GM19397 (cell line): ENCODE measurements at regions not wholly inside any gene's neighbourhood (a gene's known extent, or its start where the extent isn't known, plus 50 kb on each side); places are given as distances from the start of the nearest gene placed in this dataset.
A peak's percentile ranks its signal among the peaks of the same experiment; 100 is the strongest.

Experiments
- ATAC-seq: cut with Tn5 transposase; IDR thresholded peaks from one replicate; pipeline ENCODE4 v1.9.1; 2021; ENCODE audit warnings: mild to moderate bottlenecking, moderate library complexity; ENCODE audit not compliant: unreplicated experiment

GRCh38 chr2:191738003-191738402, 60.1 kb downstream of the NABP1 start:
- no peak for ATAC-seq

DNA sequence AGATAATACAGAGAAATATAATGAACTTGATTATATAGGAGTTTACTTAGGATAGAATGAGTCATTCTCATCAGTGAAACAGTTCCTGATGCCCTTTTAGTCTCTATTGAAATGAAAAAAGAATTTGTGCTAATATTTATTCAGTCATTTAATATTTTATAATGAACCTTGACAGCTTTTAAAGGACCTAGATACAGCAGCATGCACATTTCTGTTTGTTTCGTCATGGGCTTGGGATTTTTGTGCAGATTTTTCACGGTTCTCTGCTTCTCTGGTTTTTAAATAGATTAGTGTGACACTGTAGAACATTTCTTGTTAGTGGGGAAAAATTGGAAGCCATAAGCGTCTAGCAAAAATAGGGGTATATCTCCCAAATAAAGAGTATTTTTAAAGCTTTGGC, 60.7 kb downstream of the NABP1 start:
- no peak for ATAC-seq

- no peak for ATAC-seq
Measured at GRCh38 chr2:191739194-191739593, 61.3 kb downstream of the NABP1 start.

DNA sequence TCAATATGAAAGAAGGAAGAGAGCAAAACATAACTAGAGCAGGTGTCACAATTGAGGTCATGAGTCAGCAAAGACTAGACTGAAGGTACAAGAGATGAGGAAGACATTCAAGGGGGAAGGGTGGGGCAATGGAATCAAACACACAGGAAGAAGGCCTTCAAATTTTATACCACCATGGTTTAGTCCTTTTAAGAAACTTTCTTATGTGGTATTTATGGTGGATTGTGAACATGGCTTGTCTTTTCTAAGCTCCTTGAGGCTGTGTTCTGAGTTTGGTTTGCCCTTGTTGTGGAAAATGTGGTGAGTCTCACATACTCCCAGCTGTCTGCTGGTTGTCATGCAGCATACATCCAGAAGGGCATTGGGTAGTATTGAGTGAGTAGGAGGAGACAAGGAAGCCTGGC, 62.1 kb downstream of the NABP1 start:
- peak; percentile 82 for ATAC-seq

- ATAC-seq: no peak
Measured at GRCh38 chr2:191740759-191741158, 62.8 kb downstream of the NABP1 start.

DNA sequence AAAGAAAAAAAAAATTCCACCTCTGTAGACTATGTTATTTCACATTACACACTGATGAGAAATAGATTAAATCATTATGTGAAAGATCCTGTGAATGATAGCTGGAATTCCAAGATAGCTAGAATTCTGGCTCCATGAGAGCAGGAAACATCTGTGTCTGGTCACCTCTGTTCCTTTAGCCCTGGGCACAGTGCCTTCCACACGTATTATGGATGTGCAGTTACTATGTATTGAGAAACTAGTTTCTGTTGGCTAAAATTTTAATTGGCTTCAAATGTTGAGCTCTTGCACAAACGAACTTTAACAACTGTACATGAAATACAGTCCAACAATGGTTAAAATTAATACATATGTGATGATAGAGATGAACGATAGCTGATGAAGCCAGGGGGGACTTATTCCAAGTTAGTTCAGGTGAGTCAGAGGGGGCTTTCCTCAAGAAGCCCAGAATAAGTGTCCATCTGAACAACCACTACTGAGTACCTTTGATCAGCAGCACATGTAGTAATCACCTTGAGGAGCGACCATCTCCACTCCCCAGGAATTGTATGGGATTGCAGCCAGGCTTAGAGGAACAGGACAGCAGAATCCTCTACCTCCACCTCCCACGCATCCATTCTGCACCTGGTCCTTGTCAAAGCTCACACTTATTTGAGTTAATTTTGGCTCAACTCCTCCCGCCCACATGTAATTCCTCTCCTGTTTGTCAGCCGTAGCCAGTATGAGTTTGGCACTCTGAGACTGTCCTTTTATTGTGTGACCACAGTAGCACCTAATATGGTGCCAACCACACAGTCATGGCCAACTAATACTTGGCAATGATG, 68.6 kb downstream of the NABP1 start:
- ATAC-seq: no peak

DNA sequence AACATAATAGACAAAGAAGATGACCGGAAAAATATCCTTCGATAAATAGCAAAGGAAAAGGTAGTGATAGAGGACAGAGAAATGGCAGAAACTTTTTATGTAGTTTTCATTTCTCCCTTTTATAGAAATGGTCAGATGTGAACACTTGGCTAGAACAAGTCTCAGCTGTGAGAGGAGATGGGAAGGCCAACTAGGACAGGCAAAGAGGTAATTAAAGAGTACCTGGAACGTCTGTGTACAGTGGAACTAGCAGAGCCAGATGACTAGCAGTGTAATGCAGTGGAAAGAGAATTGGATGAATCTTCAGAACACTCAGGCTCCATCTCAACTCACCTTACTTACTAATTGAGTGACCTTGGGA, 69.2 kb downstream of the NABP1 start:
- ATAC-seq: no peak

GRCh38 chr2:191748059-191748461, 70.1 kb downstream of the NABP1 start:
- peak; percentile 36 for ATAC-seq

DNA sequence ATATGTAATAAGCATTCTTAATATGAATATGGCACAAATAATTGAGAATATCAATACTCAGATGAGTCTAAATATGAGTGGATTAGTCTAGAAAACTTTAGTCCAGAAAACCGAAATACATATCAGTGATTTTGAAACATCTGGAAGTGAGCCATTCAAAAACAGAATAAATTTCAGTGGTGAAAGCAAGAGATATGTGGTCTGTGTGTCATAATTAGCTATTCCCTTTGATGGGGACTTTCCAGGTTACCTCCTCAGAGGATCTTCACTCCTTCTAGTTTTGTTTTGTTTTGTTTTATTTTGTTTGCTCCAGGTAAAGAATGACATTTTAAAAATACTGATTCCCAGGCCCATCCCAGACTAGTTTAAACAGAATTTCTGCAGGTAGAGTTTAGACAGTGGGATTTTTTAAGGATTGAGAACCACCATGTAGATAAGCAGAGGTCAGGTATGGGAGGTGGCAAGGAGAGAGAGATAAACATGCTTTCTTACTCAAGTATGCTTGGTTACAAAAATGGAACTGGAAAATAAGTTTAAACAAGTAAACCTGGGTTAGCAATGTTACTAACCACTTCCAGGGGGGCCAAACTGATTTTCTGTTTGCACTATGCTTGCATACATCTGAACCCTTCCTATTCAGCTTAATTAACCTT, 70.7 kb downstream of the NABP1 start:
- peak; percentile 77 for ATAC-seq

- no peak for ATAC-seq
Measured at GRCh38 chr2:191749181-191749540, 71.2 kb downstream of the NABP1 start.

GRCh38 chr2:191754103-191754502, 76.2 kb downstream of the NABP1 start:
- no peak for ATAC-seq

DNA sequence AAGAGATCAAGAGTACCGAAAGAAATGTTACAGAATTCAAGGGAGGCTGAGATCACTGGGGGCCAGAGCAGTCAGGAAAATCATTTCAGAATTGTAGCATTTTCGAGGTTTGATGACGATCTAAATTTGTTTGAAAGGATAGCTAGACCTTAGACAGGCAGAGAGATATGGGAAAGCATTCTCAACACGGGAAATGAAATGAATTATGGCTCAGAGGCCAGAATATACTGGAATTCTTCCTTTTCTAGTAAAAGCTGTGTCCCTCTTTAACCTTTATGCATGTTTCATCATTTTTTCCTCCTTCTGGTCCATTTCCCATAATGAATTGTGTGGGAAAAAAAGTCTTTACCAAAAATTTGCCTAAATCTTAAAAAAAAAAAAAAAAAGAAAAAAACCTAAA, 78.8 kb downstream of the NABP1 start:
- no peak for ATAC-seq

GRCh38 chr2:191757208-191757607, 79.3 kb downstream of the NABP1 start:
- ATAC-seq: no peak

- peak; percentile 100 for ATAC-seq
Measured at GRCh38 chr2:191758518-191759507, 80.9 kb downstream of the NABP1 start.

DNA sequence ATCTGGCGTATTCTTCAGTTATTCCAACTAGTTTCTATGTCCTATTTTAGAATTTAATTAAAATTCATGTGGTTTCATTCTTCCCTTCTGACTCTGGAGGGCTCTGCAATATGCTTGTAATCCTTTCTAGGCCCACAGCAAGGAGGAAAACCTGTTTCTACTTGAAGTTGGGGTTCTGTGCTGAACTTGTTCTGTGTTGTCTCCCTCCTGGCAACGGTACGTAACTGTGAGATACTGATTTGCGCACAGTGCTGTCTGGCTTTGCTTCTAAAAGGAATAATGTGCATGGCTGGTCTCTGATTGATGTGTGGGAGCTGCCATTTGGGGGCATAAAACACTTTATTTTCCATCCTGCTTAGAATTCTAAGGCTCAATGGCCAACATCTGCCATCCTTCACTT, 81.7 kb downstream of the NABP1 start:
- no peak for ATAC-seq

DNA sequence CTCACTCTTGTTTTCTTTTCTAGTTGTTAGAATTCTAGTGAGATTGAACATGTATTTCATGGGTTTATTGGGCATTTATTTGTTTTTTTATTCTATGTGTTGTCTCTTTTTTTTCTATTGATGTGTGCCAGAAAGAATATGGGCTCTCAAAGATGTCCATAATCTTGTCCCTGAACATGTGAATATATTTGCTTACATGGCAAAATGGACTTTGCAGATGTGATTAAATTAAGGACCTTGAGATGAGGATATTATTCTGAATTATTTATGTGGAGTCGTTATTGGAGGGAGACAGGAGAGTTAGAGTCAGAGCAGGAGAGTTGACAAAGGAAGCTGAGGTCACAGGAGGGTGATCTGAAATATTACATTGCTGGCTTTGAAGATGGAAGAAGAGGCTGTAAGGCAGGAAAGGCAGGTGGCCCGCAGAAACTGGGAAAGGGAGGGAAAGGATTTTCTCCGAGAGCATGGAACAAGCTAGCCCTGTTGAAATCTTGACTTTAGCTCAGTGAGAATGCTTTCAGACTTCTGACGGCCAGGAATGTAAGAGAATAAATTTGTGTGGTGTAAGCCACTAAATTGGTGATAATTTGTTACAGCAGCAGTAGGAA, 82.8 kb downstream of the NABP1 start:
- ATAC-seq: no peak

DNA sequence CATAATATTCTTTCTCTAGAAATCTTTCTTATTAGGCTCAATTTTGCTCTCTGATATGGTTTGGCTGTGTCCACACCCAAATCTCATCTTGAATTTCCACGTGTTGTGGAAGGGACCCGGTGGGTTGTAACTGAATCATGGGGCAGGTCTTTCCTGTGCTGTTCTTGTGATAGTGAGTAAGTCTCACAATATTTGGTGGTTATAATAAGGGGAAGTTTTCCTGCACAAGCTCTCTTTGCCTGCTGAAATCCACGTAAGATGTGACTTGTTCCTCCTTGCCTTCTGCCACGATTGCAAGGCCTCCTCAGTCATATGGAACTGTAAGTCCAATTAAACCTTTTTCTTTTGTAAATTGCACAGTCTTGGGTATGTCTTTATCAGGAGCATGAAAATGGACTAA, 73.8 kb downstream of the CAVIN2 start:
- no peak for ATAC-seq

DNA sequence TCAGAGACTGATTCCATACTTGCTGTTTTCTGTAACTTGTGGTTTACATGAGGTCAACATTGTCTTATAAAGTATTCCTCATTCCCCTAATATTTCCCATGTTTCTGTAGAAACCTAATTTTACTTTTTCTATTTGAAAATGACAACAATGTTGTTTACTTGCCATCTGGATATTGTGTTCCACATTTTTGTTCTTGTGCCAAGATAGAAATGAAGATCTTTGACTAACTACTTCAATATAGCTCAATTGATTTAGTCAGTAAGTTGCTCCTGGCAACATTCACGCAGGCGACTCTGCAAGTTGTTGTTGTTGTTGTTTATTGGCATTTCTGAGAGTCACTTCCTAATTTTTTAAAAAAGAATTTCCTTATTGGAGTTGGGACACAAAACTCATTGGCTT, 69.5 kb downstream of the CAVIN2 start:
- no peak for ATAC-seq

DNA sequence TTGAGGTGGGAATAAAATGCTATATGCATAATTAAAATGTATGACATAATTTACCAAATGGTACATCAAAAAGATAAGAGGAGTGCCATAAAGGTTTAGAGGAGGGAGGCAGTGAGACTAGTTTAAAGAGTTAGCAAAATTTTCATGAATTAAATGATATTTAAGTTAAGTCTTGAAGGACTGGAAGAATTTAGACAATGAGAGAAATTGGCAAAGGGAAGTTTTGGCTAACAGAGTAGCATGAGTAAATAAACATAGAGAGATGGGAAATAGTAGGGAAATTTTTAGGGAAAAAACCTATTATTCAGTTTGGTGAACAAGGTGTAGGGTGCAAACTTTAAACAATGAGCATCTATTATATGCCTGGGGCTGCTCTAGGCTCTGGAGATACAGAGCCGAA, 68.8 kb downstream of the CAVIN2 start:
- ATAC-seq: no peak

- no peak for ATAC-seq
Measured at GRCh38 chr2:191782351-191782750, 64.5 kb downstream of the CAVIN2 start.

DNA sequence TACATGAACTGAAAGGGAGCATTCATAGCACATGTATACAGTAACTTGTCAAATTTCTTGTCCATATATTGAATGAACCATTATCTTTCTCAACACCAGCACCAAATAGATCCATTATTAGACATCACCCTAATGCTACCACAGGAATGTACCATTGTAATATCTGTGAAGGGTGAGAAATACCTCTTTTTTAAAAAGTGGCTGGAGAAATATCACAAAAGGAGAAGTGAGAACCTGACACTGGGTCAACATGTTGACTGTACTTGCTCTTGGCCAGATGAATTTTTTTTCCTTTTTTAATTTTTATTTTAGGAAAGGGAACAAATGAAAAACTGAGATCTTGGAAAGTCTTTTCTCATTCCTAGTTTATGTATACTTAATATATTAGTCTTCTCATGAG, 63.5 kb downstream of the CAVIN2 start:
- no peak for ATAC-seq
